Vagina (tissue), 2 donors: ENCODE measurements at regions not wholly inside any gene's neighbourhood (a gene's known extent, or its start where the extent isn't known, plus 50 kb on each side); places are given as distances from the start of the nearest gene placed in this dataset.

Source experiments
- DNase-seq, 2 donors: peaks; one replicate each; pipeline ENCODE4 v3.0.0-alpha.2; 2017; ENCODE audit errors: extremely low spot score in 2 of 2
- H3K27ac ChIP-seq: fragments of 200-600 bp; sonication (generic); one replicate; pipeline ENCODE4 v1.5.1; 2019
- H3K27me3 ChIP-seq: fragments of 200-600 bp; sonication (generic); one replicate; pipeline ENCODE4 v1.5.1; 2019
- H3K36me3 ChIP-seq, 2 donors: fragments of 200-600 bp; sonication (generic); one replicate each; pipeline ENCODE4 v1.5.1; 2017 to 2019
- H3K4me1 ChIP-seq: fragments of 200-600 bp; sonication (generic); one replicate; pipeline ENCODE4 v1.5.1; 2019
- H3K4me3 ChIP-seq, 2 donors: fragments of 200-600 bp; sonication (generic); 1 replicate in 1 of 2; 2 replicates in 1 of 2; pipeline ENCODE4 v1.5.1; 2016 to 2019
- H3K9me3 ChIP-seq: fragments of 200-600 bp; sonication (generic); one replicate; pipeline ENCODE4 v1.5.1; 2019
- POLR2A ChIP-seq, 2 donors: fragments of 450-650 bp; IDR thresholded peaks; one replicate each; pipeline ENCODE4 v1.6.1; 2017; ENCODE audit warnings: antibody characterized with exemption in 2 of 2, mild to moderate bottlenecking in 2 of 2, moderate library complexity in 2 of 2
- POLR2AphosphoS5 ChIP-seq, 2 donors: sonication (generic); formaldehyde crosslinking; IDR thresholded peaks; one replicate each; pipeline ENCODE4 v1.9.0; 2017; ENCODE audit warnings: antibody characterized with exemption in 2 of 2, mild to moderate bottlenecking in 2 of 2, low read depth in 1 of 2; ENCODE audit not compliant: insufficient read depth in 1 of 2
- intact Hi-C: fragments of 100-400 bp; cut with DNase I; formaldehyde crosslinking; loops from one replicate; pipeline ENCODE4 v1.15.1; 2023
- TF ChIP-seq, protein P1 (sequence below), 3 experiments: fragments of 450-650 bp in 2 of 3; fragments of 200-600 bp in 1 of 3; sonication (generic) in 1 of 3; IDR thresholded peaks; one replicate each; pipeline ENCODE4 v1.5.1; 2017 to 2019; ENCODE audit warnings: antibody characterized with exemption in 3 of 3, mild to moderate bottlenecking in 2 of 3, moderate library complexity in 2 of 3

GRCh38 chr3:18282507-18282906, 142.6 kb downstream of the SATB1 start:
- Histone ChIP-seq H3K9me3 (no peaks in the 10 kb centered on the region), H3K36me3 (no peaks in the 10 kb centered on the region), H3K4me1 (no peaks in the 10 kb centered on the region), H3K4me3 (no peak overlapping the region), H3K27me3 (no peaks in the 10 kb centered on the region), H3K27ac (no peak overlapping the region)
- DNase-seq: no peak
- TF ChIP-seq, protein P1, sequence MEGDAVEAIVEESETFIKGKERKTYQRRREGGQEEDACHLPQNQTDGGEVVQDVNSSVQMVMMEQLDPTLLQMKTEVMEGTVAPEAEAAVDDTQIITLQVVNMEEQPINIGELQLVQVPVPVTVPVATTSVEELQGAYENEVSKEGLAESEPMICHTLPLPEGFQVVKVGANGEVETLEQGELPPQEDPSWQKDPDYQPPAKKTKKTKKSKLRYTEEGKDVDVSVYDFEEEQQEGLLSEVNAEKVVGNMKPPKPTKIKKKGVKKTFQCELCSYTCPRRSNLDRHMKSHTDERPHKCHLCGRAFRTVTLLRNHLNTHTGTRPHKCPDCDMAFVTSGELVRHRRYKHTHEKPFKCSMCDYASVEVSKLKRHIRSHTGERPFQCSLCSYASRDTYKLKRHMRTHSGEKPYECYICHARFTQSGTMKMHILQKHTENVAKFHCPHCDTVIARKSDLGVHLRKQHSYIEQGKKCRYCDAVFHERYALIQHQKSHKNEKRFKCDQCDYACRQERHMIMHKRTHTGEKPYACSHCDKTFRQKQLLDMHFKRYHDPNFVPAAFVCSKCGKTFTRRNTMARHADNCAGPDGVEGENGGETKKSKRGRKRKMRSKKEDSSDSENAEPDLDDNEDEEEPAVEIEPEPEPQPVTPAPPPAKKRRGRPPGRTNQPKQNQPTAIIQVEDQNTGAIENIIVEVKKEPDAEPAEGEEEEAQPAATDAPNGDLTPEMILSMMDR (IDR thresholded peaks at IDR 0.05): no peak
- no peak for TF ChIP-seq POLR2A (IDR thresholded peaks at IDR 0.05)
- no peak for TF ChIP-seq POLR2AphosphoS5 (IDR thresholded peaks at IDR 0.05; ENCODE audit: insufficient read depth in 1 of 2, low read depth in 1 of 2)
- intact Hi-C loops: no loop called here

GRCh38 chr3:18279226-18279737, 145.9 kb downstream of the SATB1 start:
- no peak for TF ChIP-seq POLR2A (IDR thresholded peaks at IDR 0.05)
- TF ChIP-seq POLR2AphosphoS5 (IDR thresholded peaks at IDR 0.05; ENCODE audit: insufficient read depth in 1 of 2, low read depth in 1 of 2): no peak
- TF ChIP-seq, protein P1 (IDR thresholded peaks at IDR 0.05): no peak
- H3K4me1 ChIP-seq: no peaks in the 10 kb centered on the region
- H3K9me3 ChIP-seq: no peaks in the 10 kb centered on the region
- intact Hi-C loops: no loop called here
- no peak overlapping the region for H3K27ac ChIP-seq
- DNase-seq: no peak
- no peaks in the 10 kb centered on the region for H3K27me3 ChIP-seq
- H3K4me3 ChIP-seq: no peak overlapping the region
- no peaks in the 10 kb centered on the region for H3K36me3 ChIP-seq

GRCh38 chr3:18264853-18265252, 160.3 kb downstream of the SATB1 start:
- H3K27me3 ChIP-seq: no peaks in the 10 kb centered on the region

GRCh38 chr3:18264361-18264760, 160.8 kb downstream of the SATB1 start:
- no peaks in the 10 kb centered on the region for H3K9me3 ChIP-seq
- H3K4me3 ChIP-seq: no peak overlapping the region
- H3K4me1 ChIP-seq: no peaks in the 10 kb centered on the region
- no peaks in the 10 kb centered on the region for H3K36me3 ChIP-seq
- no peak overlapping the region for H3K27ac ChIP-seq
- TF ChIP-seq, protein P1 (IDR thresholded peaks at IDR 0.05): no peak
- no peak for TF ChIP-seq POLR2AphosphoS5 (IDR thresholded peaks at IDR 0.05; ENCODE audit: insufficient read depth in 1 of 2, low read depth in 1 of 2)
- no peak for TF ChIP-seq POLR2A (IDR thresholded peaks at IDR 0.05)
- H3K27me3 ChIP-seq: no peaks in the 10 kb centered on the region
- DNase-seq: no peak
- intact Hi-C loops: no loop called here

More at GRCh38 chr3:18264853-18265252, 160.3 kb downstream of the SATB1 start:
- no peak overlapping the region for H3K4me3 ChIP-seq
- H3K27ac ChIP-seq: no peak overlapping the region
- H3K9me3 ChIP-seq: no peaks in the 10 kb centered on the region
- no peaks in the 10 kb centered on the region for H3K36me3 ChIP-seq
- intact Hi-C loops: no loop called here
- no peaks in the 10 kb centered on the region for H3K4me1 ChIP-seq
- TF ChIP-seq, protein P1 (IDR thresholded peaks at IDR 0.05): no peak
- TF ChIP-seq POLR2A (IDR thresholded peaks at IDR 0.05): no peak
- no peak for TF ChIP-seq POLR2AphosphoS5 (IDR thresholded peaks at IDR 0.05; ENCODE audit: insufficient read depth in 1 of 2, low read depth in 1 of 2)
- DNase-seq: no peak

- Histone ChIP-seq H3K27ac (no peak overlapping the region), H3K27me3 (no peaks in the 10 kb centered on the region), H3K4me3 (no peak overlapping the region), H3K9me3 (no peaks in the 10 kb centered on the region), H3K4me1 (no peaks in the 10 kb centered on the region), H3K36me3 (no peaks in the 10 kb centered on the region)
- intact Hi-C loops: no loop called here
- no peak for DNase-seq
- TF ChIP-seq, protein P1 (IDR thresholded peaks at IDR 0.05): no peak
- no peak for TF ChIP-seq POLR2A (IDR thresholded peaks at IDR 0.05)
- no peak for TF ChIP-seq POLR2AphosphoS5 (IDR thresholded peaks at IDR 0.05; ENCODE audit: insufficient read depth in 1 of 2, low read depth in 1 of 2)
These were observed 166.6 kb downstream of the SATB1 start for GRCh38 chr3:18258492-18258891.
